GM12865 (cell line): ENCODE measurements at regions not wholly inside any gene's neighbourhood (a gene's known extent, or its start where the extent isn't known, plus 50 kb on each side); places are given as distances from the start of the nearest gene placed in this dataset.
"Not testable (repeated sequence)": the region's sequence is repeated elsewhere in the genome, so short reads cannot be mapped to it uniquely, and the experiment has no call there.

ENCODE experiments used
- DNase-seq: peaks from one replicate; pipeline ENCODE4 v3.0.0; 2010; ENCODE audit warnings: low read depth
- H3K4me3 ChIP-seq: 2 replicates; pipeline ENCODE4 v1.5.1; 2011; ENCODE audit warnings: mild to moderate bottlenecking, low read depth, low read length, control low read depth
- TF ChIP-seq, protein P1 (sequence below): IDR thresholded peaks from 2 replicates; pipeline ENCODE4 v1.5.1; 2011; ENCODE audit warnings: low read length, control low read depth, low read depth, inconsistent platforms; ENCODE audit not compliant: insufficient read depth; ENCODE audit errors: missing control alignments

DNA sequence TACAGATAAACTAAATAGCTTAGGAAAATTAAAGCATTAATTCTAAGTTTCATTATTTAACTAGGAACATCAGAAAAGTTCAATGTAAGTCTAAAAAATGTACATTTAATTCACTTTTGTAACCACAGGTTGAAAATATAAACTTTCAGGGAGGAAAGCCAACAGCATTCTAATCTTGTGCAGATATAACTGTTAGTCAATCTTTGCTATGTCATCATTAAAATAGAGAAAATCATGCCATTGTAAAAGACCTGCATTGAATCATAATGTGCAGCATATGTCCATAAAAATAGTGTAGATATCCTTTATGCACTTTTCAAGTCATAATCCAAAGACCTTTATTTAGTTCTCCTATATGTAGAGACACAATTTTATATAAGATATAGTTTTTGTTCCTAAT lies 207.3 kb downstream of the ALG10B start:
- no peak overlapping the region for H3K4me3 ChIP-seq
- TF ChIP-seq, protein P1, sequence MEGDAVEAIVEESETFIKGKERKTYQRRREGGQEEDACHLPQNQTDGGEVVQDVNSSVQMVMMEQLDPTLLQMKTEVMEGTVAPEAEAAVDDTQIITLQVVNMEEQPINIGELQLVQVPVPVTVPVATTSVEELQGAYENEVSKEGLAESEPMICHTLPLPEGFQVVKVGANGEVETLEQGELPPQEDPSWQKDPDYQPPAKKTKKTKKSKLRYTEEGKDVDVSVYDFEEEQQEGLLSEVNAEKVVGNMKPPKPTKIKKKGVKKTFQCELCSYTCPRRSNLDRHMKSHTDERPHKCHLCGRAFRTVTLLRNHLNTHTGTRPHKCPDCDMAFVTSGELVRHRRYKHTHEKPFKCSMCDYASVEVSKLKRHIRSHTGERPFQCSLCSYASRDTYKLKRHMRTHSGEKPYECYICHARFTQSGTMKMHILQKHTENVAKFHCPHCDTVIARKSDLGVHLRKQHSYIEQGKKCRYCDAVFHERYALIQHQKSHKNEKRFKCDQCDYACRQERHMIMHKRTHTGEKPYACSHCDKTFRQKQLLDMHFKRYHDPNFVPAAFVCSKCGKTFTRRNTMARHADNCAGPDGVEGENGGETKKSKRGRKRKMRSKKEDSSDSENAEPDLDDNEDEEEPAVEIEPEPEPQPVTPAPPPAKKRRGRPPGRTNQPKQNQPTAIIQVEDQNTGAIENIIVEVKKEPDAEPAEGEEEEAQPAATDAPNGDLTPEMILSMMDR: no peak
- no peak for DNase-seq

DNA sequence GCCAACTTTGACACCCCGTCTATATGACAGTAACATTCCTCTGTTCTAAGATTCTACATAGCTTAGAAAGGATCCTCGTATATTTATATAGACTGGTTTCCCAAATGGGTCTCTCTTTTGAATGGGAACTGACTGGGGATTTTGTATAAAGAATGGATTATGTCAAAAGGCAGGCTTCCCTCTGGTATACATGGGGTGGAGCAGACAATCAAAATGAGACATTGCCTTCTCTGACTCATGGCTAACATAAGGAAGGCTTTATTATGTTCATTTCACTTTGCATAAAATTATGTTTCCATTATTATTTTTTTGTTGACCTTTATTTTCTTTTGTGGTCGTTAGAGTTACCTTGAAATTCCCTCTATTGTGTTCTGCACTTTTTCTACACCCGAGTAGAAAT lies 211.1 kb downstream of the ALG10B start:
- no peak for DNase-seq
- TF ChIP-seq, protein P1: no peak

DNA sequence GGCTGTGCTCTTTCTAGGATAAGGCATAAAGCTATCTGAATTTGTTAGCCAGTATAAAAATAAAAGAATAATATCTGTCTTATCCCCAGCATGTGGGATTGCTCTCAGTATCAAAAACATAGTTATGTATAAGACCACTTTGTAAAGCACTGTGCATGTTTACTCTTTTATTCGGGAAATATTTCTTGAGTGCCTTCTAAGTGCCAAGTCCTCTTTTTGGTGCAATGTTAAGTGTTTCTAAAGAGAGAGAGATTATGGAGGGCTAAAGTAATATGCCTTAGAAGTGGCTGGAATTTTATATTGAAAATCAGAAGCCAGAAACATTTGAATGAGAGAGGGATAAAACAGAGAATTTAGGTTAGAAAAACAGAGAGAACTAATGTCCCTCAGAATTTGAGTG lies 212.0 kb downstream of the ALG10B start:
- no peak for DNase-seq
- TF ChIP-seq, protein P1: no peak
- no peak overlapping the region for H3K4me3 ChIP-seq

More for the DNA sequence above, 211.1 kb downstream of the ALG10B start:
- H3K4me3 ChIP-seq: no peak overlapping the region

DNA sequence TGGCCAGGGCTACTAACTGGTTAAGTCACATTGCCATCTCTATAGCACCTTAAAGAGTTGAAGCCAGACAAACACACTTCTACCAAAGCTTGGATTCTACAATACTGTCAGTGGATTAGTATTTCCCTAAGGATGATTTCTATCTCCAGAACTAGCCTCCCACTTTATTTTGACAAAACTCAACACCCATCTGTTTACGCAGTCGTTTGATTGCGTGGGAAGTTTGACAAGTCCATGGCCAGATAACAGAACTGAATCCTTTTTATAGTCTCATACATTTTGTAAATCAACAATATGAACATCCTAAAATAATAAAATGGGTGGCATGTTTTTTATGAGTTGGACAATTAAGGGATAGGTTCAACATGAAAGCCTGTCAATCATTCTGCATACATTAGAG lies 212.7 kb downstream of the ALG10B start:
- not testable (repeated sequence) for H3K4me3 ChIP-seq, DNase-seq

DNA sequence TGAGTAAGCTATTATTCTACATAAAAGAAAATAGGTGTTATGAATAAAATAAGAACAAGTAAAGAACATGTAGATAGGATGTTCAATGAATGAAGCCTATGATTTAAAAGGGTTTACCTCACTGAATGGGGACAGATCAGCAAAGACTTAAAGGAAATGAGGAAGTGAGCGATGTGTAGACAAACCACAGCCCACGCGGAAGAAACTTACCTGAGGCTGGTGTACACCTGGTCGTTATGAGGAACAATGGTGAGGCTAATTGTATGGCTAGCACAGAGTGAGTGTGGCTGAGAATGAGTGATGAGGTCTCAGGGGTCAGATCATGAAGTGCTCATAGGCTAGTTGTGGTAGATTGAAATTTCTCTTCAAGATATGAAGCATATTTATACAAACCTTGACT lies 221.7 kb downstream of the ALG10B start:
- TF ChIP-seq, protein P1: no peak
- peak; percentile 2 for DNase-seq
- H3K4me3 ChIP-seq: no peak overlapping the region

DNA sequence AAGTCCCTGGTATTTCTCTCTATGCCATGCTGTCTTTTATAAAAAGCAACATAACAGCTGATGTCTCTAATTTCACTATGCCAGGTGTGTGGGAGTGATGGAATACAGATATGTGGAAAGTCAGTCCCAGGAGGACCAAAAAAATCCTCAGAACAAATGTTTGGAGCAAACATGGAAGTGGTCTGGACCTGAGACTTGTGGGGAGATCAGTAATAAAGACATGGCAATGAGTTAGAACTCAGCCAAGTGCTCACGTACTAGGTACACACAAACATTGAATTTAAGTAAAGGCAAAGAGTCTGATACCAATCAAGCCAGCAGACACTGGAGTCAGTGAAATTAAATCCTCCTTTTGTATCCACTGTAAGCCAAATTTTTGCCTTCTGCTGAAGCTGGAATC lies 223.6 kb downstream of the ALG10B start:
- no peak for DNase-seq
- H3K4me3 ChIP-seq: no peak overlapping the region
- TF ChIP-seq, protein P1: no peak

DNA sequence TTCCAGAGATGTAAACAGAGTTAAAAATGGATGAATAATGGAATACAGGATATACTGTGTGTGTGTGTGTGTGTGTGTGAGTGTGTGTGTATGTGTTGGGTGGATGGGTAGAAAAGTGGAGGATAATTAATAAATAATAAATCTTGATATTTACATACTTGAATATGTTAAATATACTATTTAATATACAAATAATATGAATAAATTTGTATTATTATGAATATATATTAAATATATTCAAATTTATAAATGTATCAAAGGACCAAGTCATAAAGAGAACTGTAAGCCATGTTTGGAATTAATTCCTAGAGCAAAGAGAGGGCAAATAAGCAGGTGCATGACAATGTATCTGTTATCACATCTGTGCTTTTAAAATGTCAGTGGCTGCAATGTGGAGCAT lies 225.3 kb downstream of the ALG10B start:
- no peak overlapping the region for H3K4me3 ChIP-seq
- TF ChIP-seq, protein P1: no peak
- no peak for DNase-seq

DNA sequence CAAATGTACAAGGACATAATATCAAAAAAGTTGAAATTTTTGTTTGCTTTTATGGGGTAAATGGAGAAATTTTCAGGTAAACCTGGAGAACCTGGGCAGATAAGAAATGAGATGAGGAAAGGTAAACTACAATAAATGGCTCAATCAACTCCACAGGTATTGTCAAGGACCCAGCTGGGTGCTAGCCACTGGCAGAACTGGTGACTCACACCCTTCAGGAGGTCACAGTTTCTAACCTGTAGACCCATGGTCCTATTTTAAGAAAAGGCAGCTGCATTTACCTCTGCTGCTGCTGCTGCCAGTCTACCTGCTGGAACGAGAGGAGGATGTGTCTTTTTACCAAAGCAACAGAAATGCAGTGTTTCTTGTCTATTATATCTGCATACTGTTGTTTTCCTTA lies 226.6 kb downstream of the ALG10B start:
- TF ChIP-seq, protein P1: no peak
- DNase-seq: peak; percentile 5

More for the DNA sequence above, 226.6 kb downstream of the ALG10B start:
- H3K4me3 ChIP-seq: no peak overlapping the region
